Vagina (tissue), 2 donors: ENCODE measurements at regions not wholly inside any gene's neighbourhood (a gene's known extent, or its start where the extent isn't known, plus 50 kb on each side); places are given as distances from the start of the nearest gene placed in this dataset.

ENCODE experiments used
- POLR2A ChIP-seq, 2 donors: fragments of 450-650 bp; IDR thresholded peaks; one replicate each; pipeline ENCODE4 v1.6.1; 2017; ENCODE audit warnings: antibody characterized with exemption in 2 of 2, mild to moderate bottlenecking in 2 of 2, moderate library complexity in 2 of 2
- POLR2AphosphoS5 ChIP-seq, 2 donors: sonication (generic); formaldehyde crosslinking; IDR thresholded peaks; one replicate each; pipeline ENCODE4 v1.9.0; 2017; ENCODE audit warnings: antibody characterized with exemption in 2 of 2, mild to moderate bottlenecking in 2 of 2, low read depth in 1 of 2; ENCODE audit not compliant: insufficient read depth in 1 of 2
- TF ChIP-seq, protein P1 (sequence below), 3 experiments: fragments of 450-650 bp in 2 of 3; fragments of 200-600 bp in 1 of 3; sonication (generic) in 1 of 3; IDR thresholded peaks; one replicate each; pipeline ENCODE4 v1.5.1; 2017 to 2019; ENCODE audit warnings: antibody characterized with exemption in 3 of 3, mild to moderate bottlenecking in 2 of 3, moderate library complexity in 2 of 3

- TF ChIP-seq POLR2A (IDR thresholded peaks at IDR 0.05) (no peak), POLR2AphosphoS5 (IDR thresholded peaks at IDR 0.05; ENCODE audit: insufficient read depth in 1 of 2, low read depth in 1 of 2) (no peak)
- TF ChIP-seq, protein P1, sequence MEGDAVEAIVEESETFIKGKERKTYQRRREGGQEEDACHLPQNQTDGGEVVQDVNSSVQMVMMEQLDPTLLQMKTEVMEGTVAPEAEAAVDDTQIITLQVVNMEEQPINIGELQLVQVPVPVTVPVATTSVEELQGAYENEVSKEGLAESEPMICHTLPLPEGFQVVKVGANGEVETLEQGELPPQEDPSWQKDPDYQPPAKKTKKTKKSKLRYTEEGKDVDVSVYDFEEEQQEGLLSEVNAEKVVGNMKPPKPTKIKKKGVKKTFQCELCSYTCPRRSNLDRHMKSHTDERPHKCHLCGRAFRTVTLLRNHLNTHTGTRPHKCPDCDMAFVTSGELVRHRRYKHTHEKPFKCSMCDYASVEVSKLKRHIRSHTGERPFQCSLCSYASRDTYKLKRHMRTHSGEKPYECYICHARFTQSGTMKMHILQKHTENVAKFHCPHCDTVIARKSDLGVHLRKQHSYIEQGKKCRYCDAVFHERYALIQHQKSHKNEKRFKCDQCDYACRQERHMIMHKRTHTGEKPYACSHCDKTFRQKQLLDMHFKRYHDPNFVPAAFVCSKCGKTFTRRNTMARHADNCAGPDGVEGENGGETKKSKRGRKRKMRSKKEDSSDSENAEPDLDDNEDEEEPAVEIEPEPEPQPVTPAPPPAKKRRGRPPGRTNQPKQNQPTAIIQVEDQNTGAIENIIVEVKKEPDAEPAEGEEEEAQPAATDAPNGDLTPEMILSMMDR (IDR thresholded peaks at IDR 0.05): no peak
Measured at GRCh38 chr3:164190566-164190965, 887.7 kb downstream of the SI start.
